ENCODE measurements at regions not wholly inside any gene's neighbourhood (a gene's known extent, or its start where the extent isn't known, plus 50 kb on each side); places are given as distances from the start of the nearest gene placed in this dataset.

DNA sequence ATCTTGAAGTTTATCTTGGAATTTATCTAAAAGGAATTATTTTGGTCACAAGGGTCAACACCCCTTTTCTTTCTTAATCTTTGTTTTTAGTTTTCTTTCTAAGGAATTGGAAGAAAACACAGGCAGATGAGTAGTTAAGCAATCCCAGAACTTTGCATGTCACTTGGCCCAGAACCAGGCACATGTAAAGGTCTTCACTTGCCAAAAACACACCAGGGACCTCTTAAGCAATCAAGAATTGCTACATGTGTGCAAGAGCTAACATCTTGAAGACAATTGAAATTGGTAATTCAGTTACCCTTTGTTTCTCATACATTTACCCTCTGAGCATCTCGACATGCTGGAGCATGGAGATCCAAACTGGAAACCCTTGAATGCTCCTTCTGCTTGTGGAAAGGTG lies 114.2 kb downstream of the ZC3H11B start:
- DNase-seq (ENCODE audit: low spot score) (no peak), ATAC-seq (ENCODE audit: insufficient number of reproducible peaks, low FRiP score, low read depth) (no peak)
- TF ChIP-seq, protein P1, sequence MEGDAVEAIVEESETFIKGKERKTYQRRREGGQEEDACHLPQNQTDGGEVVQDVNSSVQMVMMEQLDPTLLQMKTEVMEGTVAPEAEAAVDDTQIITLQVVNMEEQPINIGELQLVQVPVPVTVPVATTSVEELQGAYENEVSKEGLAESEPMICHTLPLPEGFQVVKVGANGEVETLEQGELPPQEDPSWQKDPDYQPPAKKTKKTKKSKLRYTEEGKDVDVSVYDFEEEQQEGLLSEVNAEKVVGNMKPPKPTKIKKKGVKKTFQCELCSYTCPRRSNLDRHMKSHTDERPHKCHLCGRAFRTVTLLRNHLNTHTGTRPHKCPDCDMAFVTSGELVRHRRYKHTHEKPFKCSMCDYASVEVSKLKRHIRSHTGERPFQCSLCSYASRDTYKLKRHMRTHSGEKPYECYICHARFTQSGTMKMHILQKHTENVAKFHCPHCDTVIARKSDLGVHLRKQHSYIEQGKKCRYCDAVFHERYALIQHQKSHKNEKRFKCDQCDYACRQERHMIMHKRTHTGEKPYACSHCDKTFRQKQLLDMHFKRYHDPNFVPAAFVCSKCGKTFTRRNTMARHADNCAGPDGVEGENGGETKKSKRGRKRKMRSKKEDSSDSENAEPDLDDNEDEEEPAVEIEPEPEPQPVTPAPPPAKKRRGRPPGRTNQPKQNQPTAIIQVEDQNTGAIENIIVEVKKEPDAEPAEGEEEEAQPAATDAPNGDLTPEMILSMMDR (IDR thresholded peaks at IDR 0.05), result no peak
- Histone ChIP-seq H3K27ac (no peak overlapping the region), H3K9me3 (no peaks in the 10 kb centered on the region), H3K27me3 (replicated peaks; ENCODE audit: insufficient read depth) (no peaks in the 10 kb centered on the region), H3K36me3 (no peaks in the 10 kb centered on the region), H3K4me3 (no peak overlapping the region), H3K4me1 (ENCODE audit: control insufficient read depth in 1 of 2, low read depth in 2 of 2) (no peaks in the 10 kb centered on the region)

- Histone ChIP-seq H3K27me3 (replicated peaks; ENCODE audit: insufficient read depth) (no peaks in the 10 kb centered on the region), H3K36me3 (no peaks in the 10 kb centered on the region), H3K9me3 (no peaks in the 10 kb centered on the region), H3K27ac (no peak overlapping the region), H3K4me3 (no peak overlapping the region), H3K4me1 (ENCODE audit: control insufficient read depth in 1 of 2, low read depth in 2 of 2) (no peaks in the 10 kb centered on the region)
- ATAC-seq (ENCODE audit: insufficient number of reproducible peaks, low FRiP score, low read depth), result no peak
- TF ChIP-seq, protein P1 (IDR thresholded peaks at IDR 0.05), result no peak
- no peak for DNase-seq (ENCODE audit: low spot score)
These were observed 117.0 kb downstream of the ZC3H11B start for GRCh38 chr1:219495737-219496408.

- Histone ChIP-seq H3K27ac (no peak overlapping the region), H3K36me3 (no peaks in the 10 kb centered on the region), H3K27me3 (replicated peaks; ENCODE audit: insufficient read depth) (no peaks in the 10 kb centered on the region), H3K4me1 (ENCODE audit: control insufficient read depth in 1 of 2, low read depth in 2 of 2) (no peaks in the 10 kb centered on the region), H3K9me3 (no peaks in the 10 kb centered on the region), H3K4me3 (no peak overlapping the region)
- ATAC-seq (ENCODE audit: insufficient number of reproducible peaks, low FRiP score, low read depth), result no peak
- no peak for DNase-seq (ENCODE audit: low spot score)
- TF ChIP-seq, protein P1 (IDR thresholded peaks at IDR 0.05), result no peak
These were observed 120.2 kb downstream of the ZC3H11B start for GRCh38 chr1:219492717-219493116.

DNA sequence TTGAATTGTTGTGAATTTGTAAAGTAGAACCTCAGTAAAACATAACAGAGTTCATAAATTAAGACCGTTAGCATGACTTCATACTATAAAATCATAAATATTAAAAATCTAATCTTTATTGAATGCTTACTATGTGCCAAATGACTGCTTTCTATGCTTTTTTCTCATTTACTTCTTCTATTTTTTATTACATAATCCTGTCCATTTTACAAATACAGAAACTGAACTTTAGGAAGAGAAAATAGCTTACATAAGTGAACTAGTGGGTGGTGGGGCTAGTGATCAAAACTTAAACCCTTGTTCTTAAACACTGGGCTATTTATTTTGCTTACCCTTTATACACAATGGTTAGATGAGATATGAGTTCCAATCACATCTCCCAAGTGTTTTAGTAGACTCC lies 122.3 kb downstream of the ZC3H11B start:
- Histone ChIP-seq H3K36me3 (no peaks in the 10 kb centered on the region), H3K9me3 (no peaks in the 10 kb centered on the region), H3K4me1 (ENCODE audit: control insufficient read depth in 1 of 2, low read depth in 2 of 2) (no peaks in the 10 kb centered on the region), H3K27me3 (replicated peaks; ENCODE audit: insufficient read depth) (no peaks in the 10 kb centered on the region), H3K27ac (no peak overlapping the region), H3K4me3 (no peak overlapping the region)
- no peak for DNase-seq (ENCODE audit: low spot score)
- ATAC-seq (ENCODE audit: insufficient number of reproducible peaks, low FRiP score, low read depth), result no peak
- TF ChIP-seq, protein P1 (IDR thresholded peaks at IDR 0.05), result no peak

DNA sequence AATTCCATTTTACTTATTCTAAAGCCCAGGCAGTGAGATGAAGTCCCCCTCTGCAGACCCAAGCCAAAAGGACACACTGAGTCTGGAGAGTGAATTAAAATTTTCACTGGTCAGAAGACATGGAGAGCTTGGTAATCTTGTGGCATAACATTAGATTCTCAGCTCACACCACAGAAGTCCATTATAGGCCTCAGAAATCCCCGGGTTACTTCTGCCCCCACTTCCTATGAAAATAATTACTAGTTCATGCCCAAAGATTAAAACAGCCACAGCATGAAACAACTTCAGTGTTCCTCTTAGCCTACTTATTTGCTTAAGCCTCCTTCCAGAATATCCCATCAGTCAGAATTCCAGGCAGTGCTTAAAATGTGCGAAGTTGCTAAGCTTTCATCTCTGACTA lies 123.3 kb downstream of the ZC3H11B start:
- TF ChIP-seq, protein P1 (IDR thresholded peaks at IDR 0.05), result no peak
- H3K4me3 ChIP-seq, result no peak overlapping the region
- ATAC-seq (ENCODE audit: insufficient number of reproducible peaks, low FRiP score, low read depth) (no peak), DNase-seq (ENCODE audit: low spot score) (no peak)
- H3K9me3 ChIP-seq, result no peaks in the 10 kb centered on the region
- no peaks in the 10 kb centered on the region for H3K4me1 ChIP-seq (ENCODE audit: control insufficient read depth in 1 of 2, low read depth in 2 of 2)
- no peaks in the 10 kb centered on the region for H3K27me3 ChIP-seq (replicated peaks; ENCODE audit: insufficient read depth)
- H3K27ac ChIP-seq, result no peak overlapping the region
- H3K36me3 ChIP-seq, result no peaks in the 10 kb centered on the region

Data from thoracic aorta (tissue), 2 donors.